Liver (tissue), 3 donors: ENCODE measurements at regions not wholly inside any gene's neighbourhood (a gene's known extent, or its start where the extent isn't known, plus 50 kb on each side); places are given as distances from the start of the nearest gene placed in this dataset.

ENCODE experiments used
- MAX ChIP-seq: IDR thresholded peaks from 2 replicates; pipeline ENCODE4 v1.6.1; 2016; ENCODE audit warnings: antibody characterized with exemption
- RAD21 ChIP-seq, 2 donors: IDR thresholded peaks; 2 replicates each; pipeline ENCODE4 v1.6.1; 2016; ENCODE audit warnings: antibody characterized with exemption in 2 of 2, mild to moderate bottlenecking in 2 of 2
- RXRA ChIP-seq, 2 donors: IDR thresholded peaks; 2 replicates each; pipeline ENCODE4 v1.6.1; 2017 to 2018; ENCODE audit warnings: antibody characterized with exemption in 2 of 2, mild to moderate bottlenecking in 1 of 2
- TAF1 ChIP-seq: conservative IDR thresholded peaks from 2 replicates; pipeline ENCODE4 v1.6.1; 2016; ENCODE audit warnings: antibody characterized with exemption, mild to moderate bottlenecking
- TF ChIP-seq, protein P1 (sequence below): fragments of 150-350 bp; IDR thresholded peaks from 2 replicates; pipeline ENCODE4 v1.5.1; 2017; ENCODE audit warnings: improper control_type of control experiment, low read depth, low read length; ENCODE audit not compliant: missing input control
- TF ChIP-seq, protein P2 (sequence below): IDR thresholded peaks from 2 replicates; pipeline ENCODE4 v1.6.1; 2016; ENCODE audit warnings: antibody characterized with exemption, mild to moderate bottlenecking
- donor health status: healthy.
- donor health status: healthy.

GRCh38 chr1:59144959-59145358, 151.9 kb upstream of the FGGY start:
- TF ChIP-seq, protein P1, sequence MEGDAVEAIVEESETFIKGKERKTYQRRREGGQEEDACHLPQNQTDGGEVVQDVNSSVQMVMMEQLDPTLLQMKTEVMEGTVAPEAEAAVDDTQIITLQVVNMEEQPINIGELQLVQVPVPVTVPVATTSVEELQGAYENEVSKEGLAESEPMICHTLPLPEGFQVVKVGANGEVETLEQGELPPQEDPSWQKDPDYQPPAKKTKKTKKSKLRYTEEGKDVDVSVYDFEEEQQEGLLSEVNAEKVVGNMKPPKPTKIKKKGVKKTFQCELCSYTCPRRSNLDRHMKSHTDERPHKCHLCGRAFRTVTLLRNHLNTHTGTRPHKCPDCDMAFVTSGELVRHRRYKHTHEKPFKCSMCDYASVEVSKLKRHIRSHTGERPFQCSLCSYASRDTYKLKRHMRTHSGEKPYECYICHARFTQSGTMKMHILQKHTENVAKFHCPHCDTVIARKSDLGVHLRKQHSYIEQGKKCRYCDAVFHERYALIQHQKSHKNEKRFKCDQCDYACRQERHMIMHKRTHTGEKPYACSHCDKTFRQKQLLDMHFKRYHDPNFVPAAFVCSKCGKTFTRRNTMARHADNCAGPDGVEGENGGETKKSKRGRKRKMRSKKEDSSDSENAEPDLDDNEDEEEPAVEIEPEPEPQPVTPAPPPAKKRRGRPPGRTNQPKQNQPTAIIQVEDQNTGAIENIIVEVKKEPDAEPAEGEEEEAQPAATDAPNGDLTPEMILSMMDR: no peak
- TF ChIP-seq RAD21 (IDR thresholded peaks at IDR 0.05): no peak
- TF ChIP-seq TAF1: no peak
- no peak for TF ChIP-seq MAX
- TF ChIP-seq RXRA (IDR thresholded peaks at IDR 0.05): no peak
- TF ChIP-seq, protein P2, sequence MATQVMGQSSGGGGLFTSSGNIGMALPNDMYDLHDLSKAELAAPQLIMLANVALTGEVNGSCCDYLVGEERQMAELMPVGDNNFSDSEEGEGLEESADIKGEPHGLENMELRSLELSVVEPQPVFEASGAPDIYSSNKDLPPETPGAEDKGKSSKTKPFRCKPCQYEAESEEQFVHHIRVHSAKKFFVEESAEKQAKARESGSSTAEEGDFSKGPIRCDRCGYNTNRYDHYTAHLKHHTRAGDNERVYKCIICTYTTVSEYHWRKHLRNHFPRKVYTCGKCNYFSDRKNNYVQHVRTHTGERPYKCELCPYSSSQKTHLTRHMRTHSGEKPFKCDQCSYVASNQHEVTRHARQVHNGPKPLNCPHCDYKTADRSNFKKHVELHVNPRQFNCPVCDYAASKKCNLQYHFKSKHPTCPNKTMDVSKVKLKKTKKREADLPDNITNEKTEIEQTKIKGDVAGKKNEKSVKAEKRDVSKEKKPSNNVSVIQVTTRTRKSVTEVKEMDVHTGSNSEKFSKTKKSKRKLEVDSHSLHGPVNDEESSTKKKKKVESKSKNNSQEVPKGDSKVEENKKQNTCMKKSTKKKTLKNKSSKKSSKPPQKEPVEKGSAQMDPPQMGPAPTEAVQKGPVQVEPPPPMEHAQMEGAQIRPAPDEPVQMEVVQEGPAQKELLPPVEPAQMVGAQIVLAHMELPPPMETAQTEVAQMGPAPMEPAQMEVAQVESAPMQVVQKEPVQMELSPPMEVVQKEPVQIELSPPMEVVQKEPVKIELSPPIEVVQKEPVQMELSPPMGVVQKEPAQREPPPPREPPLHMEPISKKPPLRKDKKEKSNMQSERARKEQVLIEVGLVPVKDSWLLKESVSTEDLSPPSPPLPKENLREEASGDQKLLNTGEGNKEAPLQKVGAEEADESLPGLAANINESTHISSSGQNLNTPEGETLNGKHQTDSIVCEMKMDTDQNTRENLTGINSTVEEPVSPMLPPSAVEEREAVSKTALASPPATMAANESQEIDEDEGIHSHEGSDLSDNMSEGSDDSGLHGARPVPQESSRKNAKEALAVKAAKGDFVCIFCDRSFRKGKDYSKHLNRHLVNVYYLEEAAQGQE: no peak
